IMR-90 (cell line): ENCODE measurements at regions not wholly inside any gene's neighbourhood (a gene's known extent, or its start where the extent isn't known, plus 50 kb on each side); places are given as distances from the start of the nearest gene placed in this dataset.
"Not testable (repeated sequence)": the region's sequence is repeated elsewhere in the genome, so short reads cannot be mapped to it uniquely, and the experiment has no call there.

Source experiments
- ATAC-seq: fragments of 200-7000 bp; cut with Tn5 transposase; 2 replicates; pipeline ENCODE4 v1.9.1; 2020; ENCODE audit warnings: low read depth, mild to moderate bottlenecking, moderate library complexity
- BruUV-seq: library from RNA; stranded (reverse); fragments of 400-500 nt; replicated peaks from 2 replicates; lab custom pipeline; 2021; lab: Mats Ljungman, UMichigan
- CTCF ChIA-PET: fragments of 300-600 bp; formaldehyde crosslinking; extraction: SDS; loops from one replicate; lab custom pipeline; 2021; ENCODE audit warnings: antibody characterized with exemption; lab: Yijun Ruan, JAX
- POLR2A ChIA-PET: fragments of 300-600 bp; sonication (Branson Sonifier 250); formaldehyde crosslinking; loops from one replicate; lab custom pipeline; 2022; ENCODE audit warnings: antibody characterized with exemption; ENCODE audit not compliant: unreplicated experiment; lab: Charles Lee
- DNase-seq: peaks from one replicate; pipeline ENCODE4 v3.0.0; 2013
- H2AFZ ChIP-seq: replicated peaks from 2 replicates; pipeline ENCODE3; 2013; ENCODE audit warnings: low read length, mild to moderate bottlenecking; ENCODE audit not compliant: poor library complexity
- H2AK5ac ChIP-seq: 2 replicates; pipeline ENCODE4 v1.6.1; 2013; ENCODE audit warnings: low read depth, low read length, inconsistent platforms
- H2AK9ac ChIP-seq: replicated peaks from 2 replicates; pipeline ENCODE3; 2013; ENCODE audit warnings: mild to moderate bottlenecking, low read depth, low read length, moderate library complexity; ENCODE audit not compliant: poor library complexity
- H2BK120ac ChIP-seq: 2 replicates; pipeline ENCODE4 v1.6.1; 2013; ENCODE audit warnings: low read depth, low read length, inconsistent platforms
- H2BK15ac ChIP-seq: 3 replicates; pipeline ENCODE4 v1.6.1; 2013; ENCODE audit warnings: low read depth, low read length, inconsistent platforms
- H2BK20ac ChIP-seq: 2 replicates; pipeline ENCODE4 v1.6.1; 2013; ENCODE audit warnings: low read depth, mild to moderate bottlenecking, inconsistent platforms, low read length, moderate library complexity
- H2BK5ac ChIP-seq: 2 replicates; pipeline ENCODE4 v1.6.1; 2013; ENCODE audit warnings: mild to moderate bottlenecking, low read depth, low read length, inconsistent platforms; ENCODE audit not compliant: poor library complexity, severe bottlenecking
- H3K14ac ChIP-seq: replicated peaks from 2 replicates; pipeline ENCODE4 v1.6.1; 2013; ENCODE audit warnings: low read depth, low read length, inconsistent platforms
- H3K18ac ChIP-seq: 2 replicates; pipeline ENCODE4 v1.6.1; 2013; ENCODE audit warnings: low read depth, low read length, control low read depth
- H3K23ac ChIP-seq: 2 replicates; pipeline ENCODE4 v1.6.1; 2013; ENCODE audit warnings: low read depth, low read length, inconsistent platforms
- H3K27ac ChIP-seq: 2 replicates; pipeline ENCODE4 v1.5.1; 2013; ENCODE audit warnings: mild to moderate bottlenecking, control low read depth, low read length; ENCODE audit not compliant: insufficient read depth
- H3K27me3 ChIP-seq: 2 replicates; pipeline ENCODE4 v1.6.1; 2013; ENCODE audit warnings: low read length; ENCODE audit not compliant: control insufficient read depth, insufficient read depth
- H3K36me3 ChIP-seq: 2 replicates; pipeline ENCODE4 v1.6.1; 2013; ENCODE audit warnings: low read length, mixed read lengths; ENCODE audit not compliant: control insufficient read depth, insufficient read depth
- H3K4ac ChIP-seq: 2 replicates; pipeline ENCODE4 v1.6.1; 2013; ENCODE audit warnings: low read depth, low read length, inconsistent platforms
- H3K4me1 ChIP-seq: 2 replicates; pipeline ENCODE4 v1.6.1; 2013; ENCODE audit warnings: low read length, mixed read lengths; ENCODE audit not compliant: control insufficient read depth, insufficient read depth
- H3K4me2 ChIP-seq: 2 replicates; pipeline ENCODE4 v1.6.1; 2013; ENCODE audit warnings: low read depth, mild to moderate bottlenecking, control low read depth, low read length, moderate library complexity
- H3K4me3 ChIP-seq: 2 replicates; pipeline ENCODE4 v1.5.1; 2013; ENCODE audit warnings: low read depth, mild to moderate bottlenecking, control low read depth, low read length, moderate library complexity; ENCODE audit not compliant: insufficient read depth
- H3K56ac ChIP-seq: 2 replicates; pipeline ENCODE4 v1.6.1; 2013; ENCODE audit warnings: low read length, inconsistent platforms; ENCODE audit not compliant: insufficient read depth; ENCODE audit errors: extremely low read depth
- H3K79me1 ChIP-seq, 2 experiments: 2 replicates each; pipeline ENCODE4 v1.6.1; 2013; ENCODE audit warnings: low read length in 2 of 2, inconsistent platforms in 1 of 2, low read depth in 1 of 2
- H3K9ac ChIP-seq: 2 replicates; pipeline ENCODE4 v1.6.1; 2013; ENCODE audit warnings: low read depth, low read length, control low read depth
- H3K9me1 ChIP-seq: 2 replicates; pipeline ENCODE4 v1.6.1; 2013; ENCODE audit warnings: low read length, inconsistent platforms; ENCODE audit not compliant: insufficient read depth
- H3K9me3 ChIP-seq: 2 replicates; pipeline ENCODE4 v1.6.1; 2013; ENCODE audit warnings: low read length; ENCODE audit not compliant: control insufficient read depth, insufficient read depth
- H4K20me1 ChIP-seq: 2 replicates; pipeline ENCODE4 v1.6.1; 2013; ENCODE audit warnings: low read length, inconsistent platforms; ENCODE audit not compliant: insufficient read depth
- H4K5ac ChIP-seq: 2 replicates; pipeline ENCODE4 v1.6.1; 2013; ENCODE audit warnings: mild to moderate bottlenecking, low read depth, low read length, control low read depth
- H4K8ac ChIP-seq, 2 experiments: 2 replicates each; pipeline ENCODE4 v1.6.1; 2013; ENCODE audit warnings: low read depth in 2 of 2, low read length in 2 of 2, control low read depth in 1 of 2, inconsistent platforms in 1 of 2
- H4K91ac ChIP-seq: 2 replicates; pipeline ENCODE4 v1.6.1; 2013; ENCODE audit warnings: low read depth, low read length, inconsistent platforms; ENCODE audit not compliant: insufficient read depth
- FOS ChIP-seq: fragments of 150-350 bp; IDR thresholded peaks from 2 replicates; pipeline ENCODE4 v1.6.1; 2016; ENCODE audit warnings: low read depth, low read length
- RAD21 ChIP-seq: IDR thresholded peaks from 2 replicates; pipeline ENCODE4 v1.6.1; 2012; ENCODE audit warnings: low read length, improper control_type of control experiment
- USF2 ChIP-seq: fragments of 150-350 bp; IDR thresholded peaks from 2 replicates; pipeline ENCODE4 v1.6.1; 2017; ENCODE audit warnings: mild to moderate bottlenecking, antibody characterized with exemption, low read length, low read depth
- WGBS, 2 experiments: methylation state at CpG; one replicate each; pipeline versions ENCODE4 v1.1.5 to v1.1.7; 2013; ENCODE audit warnings: missing lambda C conversion rate in 2 of 2; ENCODE audit not compliant: insufficient read length in 1 of 2; ENCODE audit errors: extremely low coverage in 2 of 2; 5-methylcytosine and 5-hydroxymethylcytosine counted together
- dilution Hi-C: fragments of 300-500 bp; cut with HindIII; formaldehyde crosslinking; loops from one replicate; pipeline ENCODE4 v1.14.3; 2018; ENCODE audit warnings: low sequenced_read_pairs; ENCODE audit not compliant: unreplicated experiment
- in situ Hi-C: fragments of 300-500 bp; cut with MboI; formaldehyde crosslinking; loops from 3 replicates; pipeline ENCODE4 v1.14.3; 2019; ENCODE audit warnings: low sequenced_read_pairs, inconsistent platforms, mixed read lengths
- intact Hi-C: fragments of 100-400 bp; cut with micrococcal nuclease; formaldehyde crosslinking; loops from 2 replicates; pipeline ENCODE4 v1.10.0; 2022

GRCh38 chr4:173722075-173722474 lies 192.0 kb upstream of the HAND2 start:
- H3K4me2 ChIP-seq = no peak overlapping the region
- no peak overlapping the region for H2BK120ac ChIP-seq
- no peaks in the 10 kb centered on the region for H4K20me1 ChIP-seq
- ATAC-seq = no peak
- H2BK20ac ChIP-seq = no peak overlapping the region
- intact Hi-C loops (no loop called here), dilution Hi-C loops (no loop called here), in situ Hi-C loops (no loop called here)
- H4K91ac ChIP-seq = no peak overlapping the region
- no peak overlapping the region for H3K18ac ChIP-seq
- H2AK5ac ChIP-seq = no peak overlapping the region
- H2BK15ac ChIP-seq = no peak overlapping the region
- no peak overlapping the region for H2AK9ac ChIP-seq
- no peaks in the 10 kb centered on the region for H3K9me1 ChIP-seq
- H3K4me1 ChIP-seq = no peaks in the 10 kb centered on the region
- no peak overlapping the region for H3K27ac ChIP-seq
- BruUV-seq = no TSS peak
- no peaks in the 10 kb centered on the region for H3K36me3 ChIP-seq
- peaks cover 4% of the 10 kb centered on the region; the same call in 1 of the 2 replicates for H3K9me3 ChIP-seq
- no peak overlapping the region for H3K23ac ChIP-seq
- no peak overlapping the region for H2AFZ ChIP-seq
- no peak for DNase-seq
- H3K4ac ChIP-seq = no peak overlapping the region
- TF ChIP-seq RAD21 = no peak
- TF ChIP-seq USF2 = no peak
- TF ChIP-seq FOS = no peak
- no peak overlapping the region for H3K9ac ChIP-seq
- no peak overlapping the region for H4K8ac ChIP-seq
- no peak overlapping the region for H3K14ac ChIP-seq
- CTCF ChIA-PET = no interaction called here
- H4K5ac ChIP-seq = no peak overlapping the region
- POLR2A ChIA-PET = no interaction called here
- no peaks in the 10 kb centered on the region; the same call in 1 of the 2 replicates for H3K27me3 ChIP-seq
- H3K4me3 ChIP-seq = no peak overlapping the region
- H2BK5ac ChIP-seq = no peak overlapping the region
- no peaks in the 10 kb centered on the region for H3K79me1 ChIP-seq
- H3K56ac ChIP-seq = no peak overlapping the region
- WGBS, 2 experiments = no CpG with 5 or more reads among the region's 1 CpG

- H2BK15ac ChIP-seq, in situ Hi-C loops, H4K20me1 ChIP-seq, H2BK5ac ChIP-seq, H3K4ac ChIP-seq, H3K9me1 ChIP-seq, H3K18ac ChIP-seq, H3K14ac ChIP-seq, H2BK20ac ChIP-seq, H3K56ac ChIP-seq, H3K27me3 ChIP-seq, H2AFZ ChIP-seq, DNase-seq, BruUV-seq, H4K8ac ChIP-seq, ATAC-seq, dilution Hi-C loops, POLR2A ChIA-PET, H3K27ac ChIP-seq, H3K23ac ChIP-seq, H2BK120ac ChIP-seq, H3K9me3 ChIP-seq, H3K36me3 ChIP-seq, H3K4me3 ChIP-seq, H2AK9ac ChIP-seq, H2AK5ac ChIP-seq, H3K4me2 ChIP-seq, intact Hi-C loops, H4K91ac ChIP-seq, H3K79me1 ChIP-seq, H3K9ac ChIP-seq, H4K5ac ChIP-seq, H3K4me1 ChIP-seq: not testable (repeated sequence)
- CTCF ChIA-PET = interaction anchor here (1.1 kb wide), 1 partner anchor 24 kb away, joined by 3 read pairs; no protein-coding TSS in a partner anchor
- no CpG with 5 or more reads among the region's 1 CpG for WGBS, 2 experiments
These were observed 188.5 kb upstream of the HAND2 start for GRCh38 chr4:173718504-173718903.
